SK-N-SH treated with all-trans-retinoic acid at 6 μM for 48 hours (cell line): ENCODE measurements at regions not wholly inside any gene's neighbourhood (a gene's known extent, or its start where the extent isn't known, plus 50 kb on each side); places are given as distances from the start of the nearest gene placed in this dataset.

ENCODE experiments used
- ATAC-seq: fragments of 200-7000 bp; cut with Tn5 transposase; 3 replicates; pipeline ENCODE4 v1.9.1; 2020; ENCODE audit warnings: mild to moderate bottlenecking, moderate library complexity
- BACH2 ChIP-seq: fragments of 250-450 bp; sonication (Bioruptor Pico); IDR thresholded peaks from 2 replicates; pipeline ENCODE4 v1.9.0; 2021; ENCODE audit warnings: mild to moderate bottlenecking, borderline replicate concordance
- CSDC2 ChIP-seq: fragments of 250-450 bp; sonication (Bioruptor Pico); IDR thresholded peaks from 2 replicates; pipeline ENCODE4 v1.5.0; 2020; ENCODE audit warnings: mild to moderate bottlenecking, moderate library complexity
- ESRRG ChIP-seq: fragments of 250-450 bp; sonication (Bioruptor Pico); IDR thresholded peaks from 2 replicates; pipeline ENCODE4 v1.6.1; 2021; ENCODE audit warnings: mild to moderate bottlenecking
- GLIS3 ChIP-seq: fragments of 250-450 bp; sonication (Bioruptor Pico); IDR thresholded peaks from 2 replicates; pipeline ENCODE4 v1.5.0; 2020; ENCODE audit warnings: mild to moderate bottlenecking, moderate library complexity
- PPARA ChIP-seq: fragments of 250-450 bp; sonication (Bioruptor Pico); IDR thresholded peaks from 2 replicates; pipeline ENCODE4 v1.5.0; 2020; ENCODE audit warnings: mild to moderate bottlenecking, borderline replicate concordance
- RARB ChIP-seq: fragments of 250-450 bp; sonication (Bioruptor Pico); IDR thresholded peaks from 2 replicates; pipeline ENCODE4 v1.8.0; 2021; ENCODE audit warnings: mild to moderate bottlenecking, moderate library complexity
- SNAI2 ChIP-seq: fragments of 250-450 bp; sonication (Bioruptor Pico); IDR thresholded peaks from 2 replicates; pipeline ENCODE4 v1.5.0; 2020; ENCODE audit warnings: mild to moderate bottlenecking, moderate library complexity
- TCF4 ChIP-seq: fragments of 250-450 bp; sonication (Bioruptor Pico); IDR thresholded peaks from 2 replicates; pipeline ENCODE4 v1.8.0; 2021; ENCODE audit warnings: mild to moderate bottlenecking, moderate library complexity, borderline replicate concordance
- TOX ChIP-seq: fragments of 250-450 bp; sonication (Bioruptor Pico); IDR thresholded peaks from 2 replicates; pipeline ENCODE4 v1.8.0; 2021; ENCODE audit warnings: mild to moderate bottlenecking, moderate library complexity, borderline replicate concordance
- ZC3H10 ChIP-seq: fragments of 250-450 bp; sonication (Bioruptor Pico); IDR thresholded peaks from 2 replicates; pipeline ENCODE4 v1.5.1; 2021; ENCODE audit warnings: mild to moderate bottlenecking, moderate library complexity
- ZFP30 ChIP-seq: fragments of 450-650 bp; formaldehyde crosslinking; IDR thresholded peaks from 2 replicates; pipeline ENCODE4 v1.5.0; 2022; ENCODE audit warnings: mild to moderate bottlenecking, moderate library complexity
- ZNF565 ChIP-seq: fragments of 450-650 bp; formaldehyde crosslinking; conservative IDR thresholded peaks from 2 replicates; pipeline ENCODE4 v1.5.0; 2020; ENCODE audit warnings: low read depth, mild to moderate bottlenecking, moderate library complexity
- ZNF70 ChIP-seq: fragments of 450-650 bp; formaldehyde crosslinking; IDR thresholded peaks from 2 replicates; pipeline ENCODE4 v1.5.0; 2020; ENCODE audit warnings: mild to moderate bottlenecking, moderate library complexity
- ZNF8 ChIP-seq: fragments of 450-650 bp; formaldehyde crosslinking; IDR thresholded peaks from 2 replicates; pipeline ENCODE4 v1.5.0; 2020; ENCODE audit warnings: mild to moderate bottlenecking, moderate library complexity
- TF ChIP-seq, protein P1 (sequence below): fragments of 250-450 bp; sonication (Bioruptor Pico); IDR thresholded peaks from 2 replicates; pipeline ENCODE4 v1.5.1; 2021; ENCODE audit warnings: mild to moderate bottlenecking, moderate library complexity
- TF ChIP-seq, protein P2 (sequence below): fragments of 250-450 bp; sonication (Bioruptor Pico); IDR thresholded peaks from 2 replicates; pipeline ENCODE4 v1.5.0; 2020; ENCODE audit warnings: mild to moderate bottlenecking, moderate library complexity
- TF ChIP-seq, protein P3 (sequence below): fragments of 250-450 bp; sonication (Bioruptor Pico); IDR thresholded peaks from 2 replicates; pipeline ENCODE4 v1.5.1; 2020; ENCODE audit warnings: low read depth, mild to moderate bottlenecking, moderate library complexity
- TF ChIP-seq, protein P4 (sequence below): fragments of 250-450 bp; sonication (Bioruptor Pico); IDR thresholded peaks from 2 replicates; pipeline ENCODE4 v1.8.0; 2021; ENCODE audit warnings: low read depth, mild to moderate bottlenecking, moderate library complexity, borderline replicate concordance

DNA sequence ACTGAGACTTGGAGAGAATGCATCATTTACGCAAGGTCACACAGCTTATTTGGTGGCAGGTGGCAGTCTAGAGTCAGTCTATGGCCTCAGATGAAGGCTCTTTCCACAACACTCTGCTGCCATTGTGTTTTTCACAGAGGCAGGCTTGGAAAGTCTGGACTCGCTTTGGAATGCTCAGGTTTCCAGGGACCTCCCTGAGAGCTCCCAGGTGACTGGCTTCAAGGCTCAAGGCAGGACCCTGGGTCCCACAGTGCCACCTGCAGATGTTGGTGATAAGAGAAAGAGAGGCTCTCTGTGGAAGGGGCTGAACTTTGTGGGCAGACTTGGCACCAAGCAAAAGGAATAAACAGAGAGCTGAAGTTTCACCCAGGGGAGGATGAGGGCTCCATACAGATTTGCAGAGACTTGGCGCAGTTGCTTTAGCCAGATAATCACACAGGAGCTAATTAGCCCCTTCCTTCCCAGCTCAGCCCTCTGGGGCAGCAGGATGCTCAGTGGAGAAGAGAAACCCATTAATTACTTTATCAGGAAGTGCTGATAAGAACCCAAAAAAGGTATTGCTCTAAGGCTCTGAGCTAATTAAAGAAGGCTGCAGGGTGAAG is 103.5 kb downstream of the LBH start:
- no peak for TF ChIP-seq ESRRG (CRISPR knock-in tag)
- TF ChIP-seq CSDC2 (CRISPR knock-in tag), result no peak
- TF ChIP-seq PPARA (CRISPR knock-in tag), result no peak
- TF ChIP-seq, protein P1, sequence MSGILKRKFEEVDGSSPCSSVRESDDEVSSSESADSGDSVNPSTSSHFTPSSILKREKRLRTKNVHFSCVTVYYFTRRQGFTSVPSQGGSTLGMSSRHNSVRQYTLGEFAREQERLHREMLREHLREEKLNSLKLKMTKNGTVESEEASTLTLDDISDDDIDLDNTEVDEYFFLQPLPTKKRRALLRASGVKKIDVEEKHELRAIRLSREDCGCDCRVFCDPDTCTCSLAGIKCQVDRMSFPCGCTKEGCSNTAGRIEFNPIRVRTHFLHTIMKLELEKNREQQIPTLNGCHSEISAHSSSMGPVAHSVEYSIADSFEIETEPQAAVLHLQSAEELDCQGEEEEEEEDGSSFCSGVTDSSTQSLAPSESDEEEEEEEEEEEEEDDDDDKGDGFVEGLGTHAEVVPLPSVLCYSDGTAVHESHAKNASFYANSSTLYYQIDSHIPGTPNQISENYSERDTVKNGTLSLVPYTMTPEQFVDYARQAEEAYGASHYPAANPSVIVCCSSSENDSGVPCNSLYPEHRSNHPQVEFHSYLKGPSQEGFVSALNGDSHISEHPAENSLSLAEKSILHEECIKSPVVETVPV, result no peak
- TF ChIP-seq, protein P2, sequence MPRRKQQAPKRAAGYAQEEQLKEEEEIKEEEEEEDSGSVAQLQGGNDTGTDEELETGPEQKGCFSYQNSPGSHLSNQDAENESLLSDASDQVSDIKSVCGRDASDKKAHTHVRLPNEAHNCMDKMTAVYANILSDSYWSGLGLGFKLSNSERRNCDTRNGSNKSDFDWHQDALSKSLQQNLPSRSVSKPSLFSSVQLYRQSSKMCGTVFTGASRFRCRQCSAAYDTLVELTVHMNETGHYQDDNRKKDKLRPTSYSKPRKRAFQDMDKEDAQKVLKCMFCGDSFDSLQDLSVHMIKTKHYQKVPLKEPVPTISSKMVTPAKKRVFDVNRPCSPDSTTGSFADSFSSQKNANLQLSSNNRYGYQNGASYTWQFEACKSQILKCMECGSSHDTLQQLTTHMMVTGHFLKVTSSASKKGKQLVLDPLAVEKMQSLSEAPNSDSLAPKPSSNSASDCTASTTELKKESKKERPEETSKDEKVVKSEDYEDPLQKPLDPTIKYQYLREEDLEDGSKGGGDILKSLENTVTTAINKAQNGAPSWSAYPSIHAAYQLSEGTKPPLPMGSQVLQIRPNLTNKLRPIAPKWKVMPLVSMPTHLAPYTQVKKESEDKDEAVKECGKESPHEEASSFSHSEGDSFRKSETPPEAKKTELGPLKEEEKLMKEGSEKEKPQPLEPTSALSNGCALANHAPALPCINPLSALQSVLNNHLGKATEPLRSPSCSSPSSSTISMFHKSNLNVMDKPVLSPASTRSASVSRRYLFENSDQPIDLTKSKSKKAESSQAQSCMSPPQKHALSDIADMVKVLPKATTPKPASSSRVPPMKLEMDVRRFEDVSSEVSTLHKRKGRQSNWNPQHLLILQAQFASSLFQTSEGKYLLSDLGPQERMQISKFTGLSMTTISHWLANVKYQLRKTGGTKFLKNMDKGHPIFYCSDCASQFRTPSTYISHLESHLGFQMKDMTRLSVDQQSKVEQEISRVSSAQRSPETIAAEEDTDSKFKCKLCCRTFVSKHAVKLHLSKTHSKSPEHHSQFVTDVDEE (CRISPR knock-in tag), result no peak
- no peak for TF ChIP-seq ZNF8 (CRISPR knock-in tag)
- no peak for TF ChIP-seq GLIS3 (CRISPR knock-in tag)
- no peak for TF ChIP-seq RARB
- TF ChIP-seq ZNF70 (CRISPR knock-in tag), result no peak
- no peak for TF ChIP-seq SNAI2 (CRISPR knock-in tag)
- TF ChIP-seq ZNF565 (CRISPR knock-in tag), result no peak
- TF ChIP-seq BACH2 (CRISPR knock-in tag), result no peak
- TF ChIP-seq, all 23 proteins: peak for 0
- no peak for ATAC-seq

DNA sequence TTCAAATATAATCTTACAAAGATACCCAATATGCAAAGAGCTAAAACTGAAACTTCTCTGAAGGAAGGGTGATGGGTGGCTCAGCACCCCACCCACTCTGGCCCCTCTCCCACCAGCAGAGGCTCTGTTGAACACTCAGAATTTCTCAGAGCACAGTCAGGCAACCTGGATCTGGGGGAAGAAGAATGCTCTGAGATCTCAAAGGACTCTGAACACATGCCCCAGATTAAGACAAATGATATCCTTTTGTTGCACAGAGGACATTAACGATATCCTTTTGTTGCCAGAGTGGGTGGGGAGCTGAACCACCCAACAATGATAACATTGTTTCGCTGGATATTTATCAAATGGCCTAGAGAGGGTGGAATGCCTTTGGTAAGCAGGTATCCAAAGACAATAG is 104.8 kb downstream of the LBH start:
- ATAC-seq, result no peak
- no peak for TF ChIP-seq ZC3H10 (CRISPR knock-in tag)
- TF ChIP-seq, protein P1, result no peak
- no peak for TF ChIP-seq RARB
- TF ChIP-seq TCF4 (CRISPR knock-in tag), result no peak
- no peak for TF ChIP-seq BACH2 (CRISPR knock-in tag)
- no peak for TF ChIP-seq TOX (CRISPR knock-in tag)
- no peak for TF ChIP-seq ZNF70 (CRISPR knock-in tag)
- no peak for TF ChIP-seq SNAI2 (CRISPR knock-in tag)
- TF ChIP-seq ZFP30 (CRISPR knock-in tag), result no peak
- TF ChIP-seq PPARA (CRISPR knock-in tag), result no peak
- no peak for TF ChIP-seq ZNF565 (CRISPR knock-in tag)
- TF ChIP-seq, protein P3, sequence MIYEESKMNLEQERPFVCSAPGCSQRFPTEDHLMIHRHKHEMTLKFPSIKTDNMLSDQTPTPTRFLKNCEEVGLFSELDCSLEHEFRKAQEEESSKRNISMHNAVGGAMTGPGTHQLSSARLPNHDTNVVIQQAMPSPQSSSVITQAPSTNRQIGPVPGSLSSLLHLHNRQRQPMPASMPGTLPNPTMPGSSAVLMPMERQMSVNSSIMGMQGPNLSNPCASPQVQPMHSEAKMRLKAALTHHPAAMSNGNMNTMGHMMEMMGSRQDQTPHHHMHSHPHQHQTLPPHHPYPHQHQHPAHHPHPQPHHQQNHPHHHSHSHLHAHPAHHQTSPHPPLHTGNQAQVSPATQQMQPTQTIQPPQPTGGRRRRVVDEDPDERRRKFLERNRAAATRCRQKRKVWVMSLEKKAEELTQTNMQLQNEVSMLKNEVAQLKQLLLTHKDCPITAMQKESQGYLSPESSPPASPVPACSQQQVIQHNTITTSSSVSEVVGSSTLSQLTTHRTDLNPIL (CRISPR knock-in tag), result no peak
- no peak for TF ChIP-seq GLIS3 (CRISPR knock-in tag)
- TF ChIP-seq, protein P4, sequence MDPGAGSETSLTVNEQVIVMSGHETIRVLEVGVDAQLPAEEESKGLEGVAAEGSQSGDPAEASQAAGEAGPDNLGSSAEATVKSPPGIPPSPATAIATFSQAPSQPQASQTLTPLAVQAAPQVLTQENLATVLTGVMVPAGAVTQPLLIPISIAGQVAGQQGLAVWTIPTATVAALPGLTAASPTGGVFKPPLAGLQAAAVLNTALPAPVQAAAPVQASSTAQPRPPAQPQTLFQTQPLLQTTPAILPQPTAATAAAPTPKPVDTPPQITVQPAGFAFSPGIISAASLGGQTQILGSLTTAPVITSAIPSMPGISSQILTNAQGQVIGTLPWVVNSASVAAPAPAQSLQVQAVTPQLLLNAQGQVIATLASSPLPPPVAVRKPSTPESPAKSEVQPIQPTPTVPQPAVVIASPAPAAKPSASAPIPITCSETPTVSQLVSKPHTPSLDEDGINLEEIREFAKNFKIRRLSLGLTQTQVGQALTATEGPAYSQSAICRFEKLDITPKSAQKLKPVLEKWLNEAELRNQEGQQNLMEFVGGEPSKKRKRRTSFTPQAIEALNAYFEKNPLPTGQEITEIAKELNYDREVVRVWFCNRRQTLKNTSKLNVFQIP (CRISPR knock-in tag), result no peak

DNA sequence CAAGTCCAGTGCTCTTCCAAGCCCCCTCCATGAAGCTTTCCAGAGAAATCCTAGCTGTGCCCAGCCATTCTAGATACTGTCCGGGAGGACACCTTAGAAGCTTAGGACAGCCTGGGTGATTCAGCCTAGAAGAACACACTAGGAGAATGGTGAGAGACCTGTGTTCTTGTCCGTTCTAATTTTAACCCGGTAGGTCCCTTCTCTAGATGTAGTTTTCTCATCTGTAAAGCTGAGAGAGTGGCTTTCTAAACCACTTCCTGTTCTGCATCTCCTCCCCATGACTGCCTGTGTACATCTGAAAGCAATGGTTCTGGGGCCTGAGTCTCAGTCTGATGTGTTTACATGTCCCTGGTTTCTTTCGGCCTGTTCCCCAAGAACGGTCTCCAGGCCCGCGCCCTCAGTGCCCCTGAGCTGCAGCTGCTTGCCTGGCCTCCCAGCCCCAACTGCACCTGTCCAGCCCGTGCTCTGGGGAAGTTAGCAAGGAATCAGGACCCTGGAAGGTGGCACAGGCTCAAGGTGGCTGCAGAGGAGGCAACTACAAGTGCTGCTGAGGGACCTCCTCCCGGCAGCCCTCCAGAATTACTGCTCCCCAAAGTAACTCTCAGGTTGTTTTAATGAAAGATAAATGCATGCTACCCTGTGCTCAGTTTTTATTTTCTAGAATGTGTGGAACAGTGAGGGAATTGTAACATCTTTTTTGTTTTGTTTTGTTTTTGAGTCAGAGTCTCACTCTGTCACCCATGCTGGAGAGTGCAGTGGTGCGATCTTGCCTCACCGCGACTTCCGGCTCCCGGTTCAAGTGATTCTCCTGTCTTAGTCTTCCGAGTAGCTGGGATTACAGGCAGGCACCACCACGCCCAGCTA is 105.9 kb downstream of the LBH start:
- TF ChIP-seq, protein P1, result no peak
- no peak for TF ChIP-seq ZNF565 (CRISPR knock-in tag)
- ATAC-seq, result no peak
